ENCODE measurements at regions not wholly inside any gene's neighbourhood (a gene's known extent, or its start where the extent isn't known, plus 50 kb on each side); places are given as distances from the start of the nearest gene placed in this dataset.

- no peak for TF ChIP-seq POLR2A (IDR thresholded peaks at IDR 0.05; ENCODE audit: low read depth, low read length)
- TF ChIP-seq POLR2AphosphoS5 (IDR thresholded peaks at IDR 0.05; ENCODE audit: low read length): no peak
- TF ChIP-seq ZBTB33 (IDR thresholded peaks at IDR 0.05): no peak
- TF ChIP-seq ATF2 (IDR thresholded peaks at IDR 0.05; ENCODE audit: low read length): no peak
- TF ChIP-seq HDAC6 (IDR thresholded peaks at IDR 0.05; ENCODE audit: unreplicated experiment): no peak
- TF ChIP-seq CTCF (IDR thresholded peaks at IDR 0.05 in 2 of 3, conservative IDR thresholded peaks at IDR 0.05 in 1 of 3; ENCODE audit: control insufficient read depth in 2 of 3, extremely low read depth in 1 of 3, insufficient read depth in 1 of 3, low read depth in 3 of 3, low read length in 3 of 3): no peak
- no peak for TF ChIP-seq ASH2L (IDR thresholded peaks at IDR 0.05; ENCODE audit: borderline replicate concordance, low read depth)
- no peak for TF ChIP-seq SP1 (IDR thresholded peaks at IDR 0.05; ENCODE audit: low read depth, low read length)
- TF ChIP-seq EP300 (IDR thresholded peaks at IDR 0.05; ENCODE audit: borderline replicate concordance in 1 of 2, control insufficient read depth in 1 of 2, low read depth in 2 of 2, low read length in 2 of 2): no peak
These were observed 1052.0 kb downstream of the DIAPH3 start for GRCh38 chr13:59111751-59112171.
